DMS114 treated with DMSO at 0.1 percent for 48 hours (cell line): ENCODE measurements at regions not wholly inside any gene's neighbourhood (a gene's known extent, or its start where the extent isn't known, plus 50 kb on each side); places are given as distances from the start of the nearest gene placed in this dataset.

Source experiments
- DNase-seq: peaks from one replicate; lab custom pipeline; 2025; ENCODE audit not compliant: unreplicated experiment; lab: John Stamatoyannopoulos, UW

GRCh38 chr1:114232691-114233090 lies 79.0 kb upstream of the SYT6 start:
- no peak for DNase-seq

GRCh38 chr1:114231301-114231700 lies 77.6 kb upstream of the SYT6 start:
- DNase-seq, result no peak

GRCh38 chr1:114229368-114229767 lies 75.7 kb upstream of the SYT6 start:
- DNase-seq, result no peak

GRCh38 chr1:114227059-114227458 lies 73.4 kb upstream of the SYT6 start:
- no peak for DNase-seq

GRCh38 chr1:114224196-114224907 lies 70.7 kb upstream of the SYT6 start:
- no peak for DNase-seq

GRCh38 chr1:114222920-114223319 lies 69.3 kb upstream of the SYT6 start:
- DNase-seq, result no peak

- DNase-seq, result no peak
Measured at GRCh38 chr1:114219172-114219868, 65.7 kb upstream of the SYT6 start.

- no peak for DNase-seq
Measured at GRCh38 chr1:114218361-114219171, 64.9 kb upstream of the SYT6 start.

GRCh38 chr1:114216431-114217173 lies 62.9 kb upstream of the SYT6 start:
- DNase-seq, result no peak

- no peak for DNase-seq
Measured at GRCh38 chr1:114215436-114215835, 61.8 kb upstream of the SYT6 start.

- DNase-seq, result no peak
Measured at GRCh38 chr1:114214016-114214415, 60.3 kb upstream of the SYT6 start.

- no peak for DNase-seq
Measured at GRCh38 chr1:114209971-114210370, 56.3 kb upstream of the SYT6 start.

- DNase-seq, result no peak
Measured at GRCh38 chr1:114208714-114209113, 55.0 kb upstream of the SYT6 start.

- DNase-seq, result no peak
Measured at GRCh38 chr1:114208106-114208505, 54.4 kb upstream of the SYT6 start.

- no peak for DNase-seq
Measured at GRCh38 chr1:114207635-114208034, 54.0 kb upstream of the SYT6 start.

- DNase-seq, result no peak
Measured at GRCh38 chr1:114206392-114206791, 52.7 kb upstream of the SYT6 start.

- DNase-seq, result no peak
Measured at GRCh38 chr1:114203595-114204128, 50.0 kb upstream of the SYT6 start.
